Adipocyte (in vitro differentiated cells): ENCODE measurements at regions not wholly inside any gene's neighbourhood (a gene's known extent, or its start where the extent isn't known, plus 50 kb on each side); places are given as distances from the start of the nearest gene placed in this dataset.

ENCODE experiments used
- DNase-seq: peaks from one replicate; pipeline ENCODE4 v3.0.0-alpha.2; 2015; ENCODE audit warnings: low read depth
- H3K27me3 ChIP-seq: replicated peaks from 2 replicates; pipeline ENCODE4 v1.7.0; 2013; ENCODE audit warnings: mild to moderate bottlenecking, low read length, moderate library complexity; ENCODE audit not compliant: control insufficient read depth, insufficient read depth
- H3K36me3 ChIP-seq: 2 replicates; pipeline ENCODE4 v1.7.0; 2013; ENCODE audit warnings: low read length, mild to moderate bottlenecking, moderate library complexity; ENCODE audit not compliant: control insufficient read depth, insufficient read depth, severe bottlenecking
- H3K4me1 ChIP-seq: 2 replicates; pipeline ENCODE4 v1.7.0; 2013; ENCODE audit warnings: mild to moderate bottlenecking, low read length, moderate library complexity; ENCODE audit not compliant: control insufficient read depth, insufficient read depth
- H3K4me3 ChIP-seq: 2 replicates; pipeline ENCODE4 v1.7.0; 2013; ENCODE audit warnings: mild to moderate bottlenecking, low read length, moderate library complexity
- H3K9ac ChIP-seq: 2 replicates; pipeline ENCODE4 v1.7.0; 2013; ENCODE audit warnings: mild to moderate bottlenecking, low read length, moderate library complexity
- H3K9me3 ChIP-seq: 2 replicates; pipeline ENCODE4 v1.7.0; 2013; ENCODE audit warnings: mild to moderate bottlenecking, low read length, moderate library complexity; ENCODE audit not compliant: control insufficient read depth

DNA sequence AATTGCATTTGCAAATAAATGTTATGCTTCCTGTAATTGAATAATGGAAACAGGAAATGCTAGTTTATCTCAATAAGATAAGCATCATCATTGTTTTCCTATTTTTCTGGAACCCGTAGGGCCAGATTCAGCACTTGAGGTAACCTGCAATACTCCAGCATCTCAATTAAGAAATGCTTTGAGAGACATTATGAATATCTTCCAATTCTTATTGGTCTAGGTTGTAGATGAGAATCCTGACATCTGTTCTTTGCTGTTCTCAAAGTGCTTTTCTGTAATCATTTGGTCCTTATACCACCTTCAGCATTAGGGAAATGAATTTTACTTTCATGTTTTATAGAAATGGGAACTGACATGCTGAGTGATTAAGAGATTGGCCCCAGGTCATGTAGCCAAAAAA is 428.3 kb downstream of the CBLN4 start:
- Histone ChIP-seq H3K4me1 (no peaks in the 10 kb centered on the region), H3K9ac (no peak overlapping the region), H3K36me3 (no peaks in the 10 kb centered on the region), H3K27me3 (no peaks in the 10 kb centered on the region), H3K9me3 (no peaks in the 10 kb centered on the region), H3K4me3 (no peak overlapping the region)
- DNase-seq, result no peak

DNA sequence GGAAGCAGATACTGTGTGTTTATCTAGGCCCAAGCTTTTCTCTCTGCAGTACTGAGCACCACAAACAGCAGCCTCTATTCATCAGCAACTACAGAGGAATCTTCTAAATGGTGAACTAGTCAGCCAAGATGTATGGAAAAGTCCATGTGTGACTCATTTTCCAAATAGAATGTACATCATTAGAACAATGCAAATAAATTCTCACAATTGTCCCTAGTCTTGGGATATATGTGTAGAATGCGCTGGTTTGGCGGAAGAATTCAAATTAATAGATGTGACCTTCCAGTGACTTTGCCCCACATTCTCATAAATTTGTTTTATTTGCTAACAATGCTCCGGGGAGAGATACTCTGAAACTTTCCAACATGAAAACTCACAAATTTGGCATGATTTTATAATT is 436.2 kb downstream of the CBLN4 start:
- H3K4me1 ChIP-seq, result no peaks in the 10 kb centered on the region
- DNase-seq, result no peak
- no peaks in the 10 kb centered on the region for H3K9me3 ChIP-seq
- H3K4me3 ChIP-seq, result no peak overlapping the region
- H3K27me3 ChIP-seq, result no peaks in the 10 kb centered on the region
- no peaks in the 10 kb centered on the region for H3K36me3 ChIP-seq
- H3K9ac ChIP-seq, result no peak overlapping the region

- Histone ChIP-seq H3K9me3 (no peaks in the 10 kb centered on the region), H3K4me1 (no peaks in the 10 kb centered on the region), H3K36me3 (no peaks in the 10 kb centered on the region), H3K9ac (no peak overlapping the region), H3K4me3 (no peak overlapping the region), H3K27me3 (no peaks in the 10 kb centered on the region)
- no peak for DNase-seq
These were observed 437.5 kb downstream of the CBLN4 start for GRCh38 chr20:55567826-55568225.

- Histone ChIP-seq H3K36me3 (no peaks in the 10 kb centered on the region), H3K9me3 (no peaks in the 10 kb centered on the region), H3K4me3 (no peak overlapping the region), H3K4me1 (no peaks in the 10 kb centered on the region), H3K27me3 (no peaks in the 10 kb centered on the region), H3K9ac (no peak overlapping the region)
- no peak for DNase-seq
These were observed 440.1 kb downstream of the CBLN4 start for GRCh38 chr20:55565096-55565773.

DNA sequence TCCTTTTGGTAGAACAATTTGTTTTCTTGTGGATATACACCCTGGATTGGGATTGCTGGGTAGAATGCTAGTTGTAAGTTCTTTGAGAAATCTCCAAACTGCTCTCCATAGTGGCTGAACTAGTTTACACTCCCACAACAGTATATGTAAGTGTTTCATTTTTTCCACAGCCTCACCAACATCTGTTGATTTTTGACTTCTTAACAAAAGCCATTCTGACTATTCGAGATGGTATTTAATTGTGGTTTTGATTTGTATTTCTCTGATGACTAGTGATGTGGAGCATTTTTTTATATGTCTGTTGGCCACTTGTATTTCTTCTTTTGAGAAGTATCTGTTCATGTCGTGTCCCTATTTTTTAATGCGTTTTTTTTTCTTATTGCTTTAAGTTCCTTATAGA is 444.1 kb downstream of the CBLN4 start:
- H3K36me3 ChIP-seq, result no peaks in the 10 kb centered on the region
- no peaks in the 10 kb centered on the region for H3K4me1 ChIP-seq
- H3K9ac ChIP-seq, result no peak overlapping the region
- no peaks in the 10 kb centered on the region for H3K27me3 ChIP-seq
- no peak overlapping the region for H3K4me3 ChIP-seq
- no peaks in the 10 kb centered on the region for H3K9me3 ChIP-seq
- DNase-seq, result no peak

DNA sequence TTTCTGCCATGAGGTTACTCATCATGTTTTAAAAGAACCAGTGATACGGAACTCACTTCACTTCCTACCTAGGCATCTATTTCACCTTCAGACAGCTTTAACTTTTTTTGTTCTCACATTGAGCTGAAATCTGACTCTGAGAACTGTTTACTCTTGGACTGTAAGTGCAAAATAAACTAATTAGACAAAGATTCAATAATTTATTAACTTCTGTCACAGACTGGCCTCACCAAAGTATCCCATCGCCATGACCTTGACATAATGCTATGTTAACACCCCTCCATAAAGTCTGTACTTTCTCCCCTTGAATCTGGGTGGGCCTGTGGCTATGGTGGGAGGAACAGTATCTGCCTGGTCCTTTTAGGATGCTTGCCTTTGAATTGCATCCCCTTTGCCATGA is 448.1 kb downstream of the CBLN4 start:
- no peaks in the 10 kb centered on the region for H3K27me3 ChIP-seq
- H3K36me3 ChIP-seq, result no peaks in the 10 kb centered on the region
- H3K4me1 ChIP-seq, result no peaks in the 10 kb centered on the region
- DNase-seq, result no peak
- H3K9ac ChIP-seq, result no peak overlapping the region
- no peak overlapping the region for H3K4me3 ChIP-seq
- H3K9me3 ChIP-seq, result no peaks in the 10 kb centered on the region

- Histone ChIP-seq H3K4me1 (no peaks in the 10 kb centered on the region), H3K27me3 (no peaks in the 10 kb centered on the region), H3K9me3 (no peaks in the 10 kb centered on the region), H3K36me3 (no peaks in the 10 kb centered on the region), H3K4me3 (no peak overlapping the region), H3K9ac (no peak overlapping the region)
- DNase-seq, result no peak
These were observed 450.2 kb downstream of the CBLN4 start for GRCh38 chr20:55555075-55555650.

- Histone ChIP-seq H3K4me3 (no peak overlapping the region), H3K9me3 (no peaks in the 10 kb centered on the region), H3K27me3 (no peaks in the 10 kb centered on the region), H3K4me1 (no peaks in the 10 kb centered on the region), H3K9ac (no peak overlapping the region), H3K36me3 (no peaks in the 10 kb centered on the region)
- no peak for DNase-seq
These were observed 460.7 kb downstream of the CBLN4 start for GRCh38 chr20:55544638-55545037.

DNA sequence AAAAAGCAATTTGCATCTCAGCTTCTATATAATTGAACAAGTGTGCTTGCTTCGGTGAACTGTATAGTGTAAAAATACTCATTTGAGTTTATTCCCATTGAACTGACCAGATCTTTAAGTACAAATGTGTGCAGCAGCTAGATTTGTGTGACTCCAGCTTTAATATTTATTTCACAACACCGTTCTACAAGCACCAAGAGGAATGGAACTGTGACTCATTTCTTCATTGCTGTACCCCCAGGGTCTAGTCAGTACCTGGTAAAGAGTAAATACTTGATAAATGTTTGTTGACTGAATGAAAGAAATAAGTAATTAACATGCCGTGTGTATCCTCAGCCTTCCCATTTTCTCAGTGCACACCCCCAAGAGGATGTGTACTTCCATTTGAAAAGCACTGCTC is 464.8 kb downstream of the CBLN4 start:
- no peak overlapping the region for H3K9ac ChIP-seq

GRCh38 chr20:55540013-55540412 is 465.3 kb downstream of the CBLN4 start:
- Histone ChIP-seq H3K36me3 (no peaks in the 10 kb centered on the region), H3K27me3 (no peaks in the 10 kb centered on the region), H3K4me3 (no peak overlapping the region), H3K4me1 (no peaks in the 10 kb centered on the region), H3K9me3 (no peaks in the 10 kb centered on the region), H3K9ac (no peak overlapping the region)
- DNase-seq, result no peak

More for the DNA sequence above, 464.8 kb downstream of the CBLN4 start:
- Histone ChIP-seq H3K36me3 (no peaks in the 10 kb centered on the region), H3K4me1 (no peaks in the 10 kb centered on the region), H3K4me3 (no peak overlapping the region), H3K9me3 (no peaks in the 10 kb centered on the region), H3K27me3 (no peaks in the 10 kb centered on the region)
- DNase-seq, result no peak

DNA sequence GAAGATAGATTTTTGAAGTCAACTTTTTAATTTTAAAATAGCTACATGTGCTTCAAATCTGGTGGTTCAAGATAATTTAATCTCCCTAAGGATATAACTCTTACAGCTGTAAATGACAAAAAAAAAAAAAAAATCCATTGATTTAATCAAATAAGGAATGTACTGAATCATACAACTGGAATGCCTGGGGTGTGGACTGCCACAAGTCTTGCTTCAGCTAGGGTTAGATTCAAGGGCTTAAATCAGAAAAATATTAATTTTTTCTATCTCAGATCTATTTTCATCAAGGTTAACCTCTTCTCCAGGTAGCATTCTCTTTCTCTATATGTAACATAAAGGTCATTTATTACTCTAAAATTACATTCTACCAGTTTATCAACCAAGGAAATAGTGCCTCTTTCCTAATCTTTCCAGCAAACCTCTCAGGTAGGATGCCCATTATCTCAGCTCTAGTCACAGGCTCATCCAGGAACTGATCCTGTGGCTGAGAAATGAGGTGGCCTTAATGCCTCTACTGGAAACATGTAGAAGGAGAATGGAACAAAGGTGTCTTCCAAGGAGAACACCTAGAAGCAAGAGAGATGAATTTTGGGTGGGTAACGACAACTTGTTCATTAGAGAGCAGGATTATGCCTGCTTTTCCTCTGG is 466.9 kb downstream of the CBLN4 start:
- H3K9ac ChIP-seq, result no peak overlapping the region
- DNase-seq, result no peak
- no peaks in the 10 kb centered on the region for H3K9me3 ChIP-seq
- H3K4me3 ChIP-seq, result no peak overlapping the region
- H3K4me1 ChIP-seq, result no peaks in the 10 kb centered on the region
- no peaks in the 10 kb centered on the region for H3K36me3 ChIP-seq
- no peaks in the 10 kb centered on the region for H3K27me3 ChIP-seq
